AG04450 (cell line): ENCODE measurements at regions not wholly inside any gene's neighbourhood (a gene's known extent, or its start where the extent isn't known, plus 50 kb on each side); places are given as distances from the start of the nearest gene placed in this dataset.
"Not testable (repeated sequence)": the region's sequence is repeated elsewhere in the genome, so short reads cannot be mapped to it uniquely, and the experiment has no call there.

ENCODE experiments used
- CTCF ChIA-PET: fragments of 300-600, 350-600 bp; formaldehyde crosslinking; extraction: SDS; loops from one replicate; lab custom pipeline; 2022; ENCODE audit warnings: antibody characterized with exemption, inconsistent platforms; lab: Charles Lee
- POLR2A ChIA-PET: fragments of 350-600 bp; formaldehyde crosslinking; extraction: SDS; loops from one replicate; lab custom pipeline; 2021; ENCODE audit warnings: antibody characterized with exemption, inconsistent platforms; lab: Yijun Ruan, JAX
- DNase-seq: peaks from one replicate; pipeline ENCODE4 v3.0.0-alpha.2; 2011; ENCODE audit warnings: low read depth, low spot score
- H3K27ac ChIP-seq: one replicate; pipeline ENCODE4 v1.5.1; 2012; ENCODE audit warnings: low read depth, low read length, control low read depth
- H3K27me3 ChIP-seq: one replicate; pipeline ENCODE4 v1.6.0; 2012; ENCODE audit warnings: low read length; ENCODE audit not compliant: control insufficient read depth, insufficient read depth
- H3K4me3 ChIP-seq: 2 replicates; pipeline ENCODE4 v1.5.1; 2011; ENCODE audit warnings: mild to moderate bottlenecking, low read depth, low read length, control low read depth
- H3K9me3 ChIP-seq: 2 replicates; pipeline ENCODE4 v1.5.1; 2012; ENCODE audit warnings: low read length; ENCODE audit not compliant: control insufficient read depth, insufficient read depth
- TF ChIP-seq, protein P1 (sequence below): IDR thresholded peaks from 2 replicates; pipeline ENCODE4 v1.5.1; 2011; ENCODE audit warnings: low read depth, low read length, control low read depth, inconsistent platforms

- Histone ChIP-seq H3K27me3 (no peaks in the 10 kb centered on the region), H3K27ac (no peak overlapping the region), H3K4me3 (no peak overlapping the region), H3K9me3 (peaks cover 10% of the 10 kb centered on the region)
- ChIA-PET POLR2A (no interaction called here), CTCF (no interaction called here)
- TF ChIP-seq, protein P1, sequence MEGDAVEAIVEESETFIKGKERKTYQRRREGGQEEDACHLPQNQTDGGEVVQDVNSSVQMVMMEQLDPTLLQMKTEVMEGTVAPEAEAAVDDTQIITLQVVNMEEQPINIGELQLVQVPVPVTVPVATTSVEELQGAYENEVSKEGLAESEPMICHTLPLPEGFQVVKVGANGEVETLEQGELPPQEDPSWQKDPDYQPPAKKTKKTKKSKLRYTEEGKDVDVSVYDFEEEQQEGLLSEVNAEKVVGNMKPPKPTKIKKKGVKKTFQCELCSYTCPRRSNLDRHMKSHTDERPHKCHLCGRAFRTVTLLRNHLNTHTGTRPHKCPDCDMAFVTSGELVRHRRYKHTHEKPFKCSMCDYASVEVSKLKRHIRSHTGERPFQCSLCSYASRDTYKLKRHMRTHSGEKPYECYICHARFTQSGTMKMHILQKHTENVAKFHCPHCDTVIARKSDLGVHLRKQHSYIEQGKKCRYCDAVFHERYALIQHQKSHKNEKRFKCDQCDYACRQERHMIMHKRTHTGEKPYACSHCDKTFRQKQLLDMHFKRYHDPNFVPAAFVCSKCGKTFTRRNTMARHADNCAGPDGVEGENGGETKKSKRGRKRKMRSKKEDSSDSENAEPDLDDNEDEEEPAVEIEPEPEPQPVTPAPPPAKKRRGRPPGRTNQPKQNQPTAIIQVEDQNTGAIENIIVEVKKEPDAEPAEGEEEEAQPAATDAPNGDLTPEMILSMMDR: no peak
- DNase-seq: no peak
These were observed 186.2 kb upstream of the REG3G start for GRCh38 chr2:78839259-78839658.

GRCh38 chr2:78840311-78840710 is 185.2 kb upstream of the REG3G start:
- POLR2A ChIA-PET, H3K27me3 ChIP-seq, H3K4me3 ChIP-seq, CTCF ChIA-PET, DNase-seq, H3K27ac ChIP-seq: not testable (repeated sequence)
- H3K9me3 ChIP-seq: peaks cover 10% of the 10 kb centered on the region

DNA sequence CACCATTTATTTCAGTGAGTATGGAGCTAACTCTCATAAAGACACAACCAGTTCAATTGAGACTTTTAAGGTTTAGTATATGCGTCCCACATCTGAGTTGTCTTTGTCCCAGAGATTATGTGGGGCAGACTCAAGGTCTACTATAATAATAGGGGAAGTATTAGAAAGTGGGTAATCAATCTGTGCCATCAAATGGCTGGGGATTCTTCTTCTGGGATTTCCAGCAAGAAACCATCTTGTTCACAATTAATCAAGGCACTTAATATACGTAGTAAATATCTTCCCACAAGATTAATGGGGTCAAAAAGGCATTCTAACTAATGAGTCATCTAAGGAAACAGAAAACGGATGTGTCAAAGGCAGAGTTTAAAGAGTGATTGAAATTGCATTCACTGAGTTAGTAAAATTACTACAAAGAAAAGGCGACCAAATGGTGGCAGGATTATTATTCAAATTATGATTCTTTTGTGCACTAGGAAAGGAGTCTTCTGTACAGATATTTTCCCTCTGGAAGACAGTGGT is 179.8 kb upstream of the REG3G start:
- H3K9me3 ChIP-seq: peaks cover 11% of the 10 kb centered on the region
- no peak overlapping the region for H3K27ac ChIP-seq
- TF ChIP-seq, protein P1: no peak
- H3K27me3 ChIP-seq: no peaks in the 10 kb centered on the region
- POLR2A ChIA-PET: no interaction called here
- CTCF ChIA-PET: no interaction called here
- no peak for DNase-seq
- no peak overlapping the region for H3K4me3 ChIP-seq

DNA sequence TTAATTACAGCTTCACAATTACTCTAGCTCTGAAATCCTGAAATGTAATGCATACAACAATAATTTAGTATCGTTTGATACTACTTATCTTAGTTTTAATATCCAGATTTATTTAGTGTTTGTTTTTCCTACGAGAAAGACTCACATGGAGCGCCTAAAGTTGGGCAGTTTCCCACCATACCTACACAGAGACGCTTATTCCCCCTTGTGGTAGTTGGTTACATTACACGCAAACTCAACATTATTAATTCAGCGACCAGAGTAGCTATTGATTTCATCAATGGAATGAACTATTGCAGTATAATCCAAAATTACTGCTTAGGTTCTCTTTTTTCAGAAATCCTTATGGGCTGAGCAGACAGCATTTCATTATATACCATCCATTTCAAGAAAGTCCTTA is 164.0 kb upstream of the REG3G start:
- no peak overlapping the region for H3K27ac ChIP-seq
- peaks cover 11% of the 10 kb centered on the region for H3K9me3 ChIP-seq
- H3K4me3 ChIP-seq: no peak overlapping the region
- ChIA-PET POLR2A (no interaction called here), CTCF (no interaction called here)
- no peak for DNase-seq
- H3K27me3 ChIP-seq: no peaks in the 10 kb centered on the region
- TF ChIP-seq, protein P1: no peak

- H3K9me3 ChIP-seq: peaks cover 11% of the 10 kb centered on the region
- DNase-seq: no peak
- H3K4me3 ChIP-seq: no peak overlapping the region
- no peaks in the 10 kb centered on the region for H3K27me3 ChIP-seq
- TF ChIP-seq, protein P1: no peak
- POLR2A ChIA-PET: no interaction called here
- H3K27ac ChIP-seq: no peak overlapping the region
- CTCF ChIA-PET: no interaction called here
These were observed 161.3 kb upstream of the REG3G start for GRCh38 chr2:78864205-78864604.

GRCh38 chr2:78865667-78866066 is 159.8 kb upstream of the REG3G start:
- Histone ChIP-seq H3K4me3 (no peak overlapping the region), H3K27me3 (no peaks in the 10 kb centered on the region), H3K9me3 (peaks cover 11% of the 10 kb centered on the region), H3K27ac (no peak overlapping the region)
- CTCF ChIA-PET: no interaction called here
- DNase-seq: no peak
- POLR2A ChIA-PET: no interaction called here
- TF ChIP-seq, protein P1: no peak
